GM12878 (cell line): ENCODE measurements at regions not wholly inside any gene's neighbourhood (a gene's known extent, or its start where the extent isn't known, plus 50 kb on each side); places are given as distances from the start of the nearest gene placed in this dataset.

ENCODE experiments used
- CTCF ChIP-seq, 3 experiments: IDR thresholded peaks in 2 of 3; conservative IDR thresholded peaks in 1 of 3; 2 replicates each; pipeline ENCODE4 v1.5.1; 2011; ENCODE audit warnings: low read depth in 3 of 3, low read length in 3 of 3, mild to moderate bottlenecking in 3 of 3, control low read depth in 2 of 3, moderate library complexity in 2 of 3, inconsistent platforms in 1 of 3, mixed read lengths in 1 of 3; ENCODE audit not compliant: control insufficient read depth in 2 of 3, insufficient read depth in 1 of 3; ENCODE audit errors: extremely low read depth in 1 of 3
- E4F1 ChIP-seq: fragments of 450-650 bp; IDR thresholded peaks from 2 replicates; pipeline ENCODE4 v1.6.1; 2018; ENCODE audit warnings: borderline replicate concordance, mild to moderate bottlenecking; ENCODE audit not compliant: partially characterized antibody
- EGR1 ChIP-seq, 2 experiments: IDR thresholded peaks; 1 replicate in 1 of 2; 2 replicates in 1 of 2; pipeline ENCODE4 v1.6.1; 2011 to 2012; ENCODE audit warnings: low read depth in 2 of 2, low read length in 2 of 2, borderline replicate concordance in 1 of 2, mild to moderate bottlenecking in 1 of 2, moderate library complexity in 1 of 2
- ELK1 ChIP-seq: IDR thresholded peaks from 2 replicates; pipeline ENCODE4 v1.6.1; 2012; ENCODE audit warnings: low read depth, low read length, improper control_type of control experiment
- EP300 ChIP-seq, 2 experiments: fragments of 150-350 bp in 1 of 2; IDR thresholded peaks; 2 replicates each; pipeline ENCODE4 v1.6.1; 2011 to 2012; ENCODE audit warnings: low read depth in 2 of 2, low read length in 2 of 2, borderline replicate concordance in 1 of 2, improper control_type of control experiment in 1 of 2, inconsistent platforms in 1 of 2; ENCODE audit not compliant: control insufficient read depth in 1 of 2
- HDAC2 ChIP-seq: fragments of 200-600 bp; sonication (generic); IDR thresholded peaks from 2 replicates; pipeline ENCODE4 v1.6.1; 2017
- JUND ChIP-seq: IDR thresholded peaks from 2 replicates; pipeline ENCODE4 v1.6.1; 2012; ENCODE audit warnings: low read depth, mild to moderate bottlenecking, low read length, improper control_type of control experiment, moderate library complexity
- POLR2AphosphoS5 ChIP-seq: IDR thresholded peaks from 2 replicates; pipeline ENCODE4 v1.6.1; 2011; ENCODE audit warnings: mild to moderate bottlenecking, low read length, inconsistent platforms
- USF1 ChIP-seq: IDR thresholded peaks from 2 replicates; pipeline ENCODE4 v1.6.1; 2011; ENCODE audit warnings: borderline replicate concordance, low read depth, mild to moderate bottlenecking, moderate library complexity, mixed read lengths, low read length; ENCODE audit not compliant: insufficient read depth; ENCODE audit errors: extremely low read length
- ZBTB33 ChIP-seq: fragments of 450-650 bp; IDR thresholded peaks from 2 replicates; pipeline ENCODE4 v1.6.1; 2017; ENCODE audit warnings: mild to moderate bottlenecking
- ZNF274 ChIP-seq: IDR thresholded peaks from one replicate; pipeline ENCODE4 v1.8.0; 2011; ENCODE audit not compliant: insufficient read length, insufficient read depth

GRCh38 chr13:34037636-34038540 lies 219.9 kb downstream of the RFC3 start:
- TF ChIP-seq HDAC2 (no peak), EP300 (IDR thresholded peaks at IDR 0.05; ENCODE audit: borderline replicate concordance in 1 of 2, control insufficient read depth in 1 of 2, low read depth in 2 of 2, low read length in 2 of 2) (no peak), CTCF (IDR thresholded peaks at IDR 0.05 in 2 of 3, conservative IDR thresholded peaks at IDR 0.05 in 1 of 3; ENCODE audit: control insufficient read depth in 2 of 3, extremely low read depth in 1 of 3, insufficient read depth in 1 of 3, low read depth in 3 of 3, low read length in 3 of 3) (no peak), POLR2AphosphoS5 (no peak), ELK1 (no peak), JUND (no peak), ZNF274 (no peak), EGR1 (IDR thresholded peaks at IDR 0.05; ENCODE audit: borderline replicate concordance in 1 of 2, low read depth in 2 of 2, low read length in 2 of 2) (peak in 1 of 2 experiments; percentile 36; a peak in 1 of 3 replicates), E4F1 (no peak), USF1 (no peak), ZBTB33 (no peak)
